ENCODE measurements at regions not wholly inside any gene's neighbourhood (a gene's known extent, or its start where the extent isn't known, plus 50 kb on each side); places are given as distances from the start of the nearest gene placed in this dataset.

GRCh38 chr4:79241846-79242245 lies 84.0 kb downstream of the NAA11 start:
- TF ChIP-seq FOXM1 (IDR thresholded peaks at IDR 0.05; ENCODE audit: borderline replicate concordance) = no peak
- no peak for TF ChIP-seq FOXK2 (IDR thresholded peaks at IDR 0.05)
- TF ChIP-seq BHLHE40 (IDR thresholded peaks at IDR 0.05; ENCODE audit: borderline replicate concordance) = no peak
- TF ChIP-seq PKNOX1 (IDR thresholded peaks at IDR 0.05) = no peak
- no peak for TF ChIP-seq SUZ12 (IDR thresholded peaks at IDR 0.05)
- TF ChIP-seq ELF4 (IDR thresholded peaks at IDR 0.05) = no peak
- TF ChIP-seq SP1 (IDR thresholded peaks at IDR 0.05) = no peak
- no peak for TF ChIP-seq CTBP1 (IDR thresholded peaks at IDR 0.05; ENCODE audit: borderline replicate concordance)
- TF ChIP-seq ZNF384 (IDR thresholded peaks at IDR 0.05) = no peak
- TF ChIP-seq L3MBTL2 (conservative IDR thresholded peaks at IDR 0.05) = no peak
- TF ChIP-seq HDGF (IDR thresholded peaks at IDR 0.05; ENCODE audit: borderline replicate concordance) = no peak
